IMR-90 (cell line): ENCODE measurements at regions not wholly inside any gene's neighbourhood (a gene's known extent, or its start where the extent isn't known, plus 50 kb on each side); places are given as distances from the start of the nearest gene placed in this dataset.

ENCODE experiments used
- ATAC-seq: fragments of 200-7000 bp; cut with Tn5 transposase; 2 replicates; pipeline ENCODE4 v1.9.1; 2020; ENCODE audit warnings: low read depth, mild to moderate bottlenecking, moderate library complexity
- BruUV-seq: library from RNA; stranded (reverse); fragments of 400-500 nt; replicated peaks from 2 replicates; lab custom pipeline; 2021; lab: Mats Ljungman, UMichigan
- CTCF ChIA-PET: fragments of 300-600 bp; formaldehyde crosslinking; extraction: SDS; loops from one replicate; lab custom pipeline; 2021; ENCODE audit warnings: antibody characterized with exemption; lab: Yijun Ruan, JAX
- POLR2A ChIA-PET: fragments of 300-600 bp; sonication (Branson Sonifier 250); formaldehyde crosslinking; loops from one replicate; lab custom pipeline; 2022; ENCODE audit warnings: antibody characterized with exemption; ENCODE audit not compliant: unreplicated experiment; lab: Charles Lee
- DNase-seq: peaks from one replicate; pipeline ENCODE4 v3.0.0; 2013
- H2AFZ ChIP-seq: replicated peaks from 2 replicates; pipeline ENCODE3; 2013; ENCODE audit warnings: low read length, mild to moderate bottlenecking; ENCODE audit not compliant: poor library complexity
- H2AK5ac ChIP-seq: 2 replicates; pipeline ENCODE4 v1.6.1; 2013; ENCODE audit warnings: low read depth, low read length, inconsistent platforms
- H2AK9ac ChIP-seq: replicated peaks from 2 replicates; pipeline ENCODE3; 2013; ENCODE audit warnings: mild to moderate bottlenecking, low read depth, low read length, moderate library complexity; ENCODE audit not compliant: poor library complexity
- H2BK120ac ChIP-seq: 2 replicates; pipeline ENCODE4 v1.6.1; 2013; ENCODE audit warnings: low read depth, low read length, inconsistent platforms
- H2BK15ac ChIP-seq: 3 replicates; pipeline ENCODE4 v1.6.1; 2013; ENCODE audit warnings: low read depth, low read length, inconsistent platforms
- H2BK20ac ChIP-seq: 2 replicates; pipeline ENCODE4 v1.6.1; 2013; ENCODE audit warnings: low read depth, mild to moderate bottlenecking, inconsistent platforms, low read length, moderate library complexity
- H2BK5ac ChIP-seq: 2 replicates; pipeline ENCODE4 v1.6.1; 2013; ENCODE audit warnings: mild to moderate bottlenecking, low read depth, low read length, inconsistent platforms; ENCODE audit not compliant: poor library complexity, severe bottlenecking
- H3K14ac ChIP-seq: replicated peaks from 2 replicates; pipeline ENCODE4 v1.6.1; 2013; ENCODE audit warnings: low read depth, low read length, inconsistent platforms
- H3K18ac ChIP-seq: 2 replicates; pipeline ENCODE4 v1.6.1; 2013; ENCODE audit warnings: low read depth, low read length, control low read depth
- H3K23ac ChIP-seq: 2 replicates; pipeline ENCODE4 v1.6.1; 2013; ENCODE audit warnings: low read depth, low read length, inconsistent platforms
- H3K27ac ChIP-seq: 2 replicates; pipeline ENCODE4 v1.5.1; 2013; ENCODE audit warnings: mild to moderate bottlenecking, control low read depth, low read length; ENCODE audit not compliant: insufficient read depth
- H3K27me3 ChIP-seq: 2 replicates; pipeline ENCODE4 v1.6.1; 2013; ENCODE audit warnings: low read length; ENCODE audit not compliant: control insufficient read depth, insufficient read depth
- H3K36me3 ChIP-seq: 2 replicates; pipeline ENCODE4 v1.6.1; 2013; ENCODE audit warnings: low read length, mixed read lengths; ENCODE audit not compliant: control insufficient read depth, insufficient read depth
- H3K4ac ChIP-seq: 2 replicates; pipeline ENCODE4 v1.6.1; 2013; ENCODE audit warnings: low read depth, low read length, inconsistent platforms
- H3K4me1 ChIP-seq: 2 replicates; pipeline ENCODE4 v1.6.1; 2013; ENCODE audit warnings: low read length, mixed read lengths; ENCODE audit not compliant: control insufficient read depth, insufficient read depth
- H3K4me2 ChIP-seq: 2 replicates; pipeline ENCODE4 v1.6.1; 2013; ENCODE audit warnings: low read depth, mild to moderate bottlenecking, control low read depth, low read length, moderate library complexity
- H3K4me3 ChIP-seq: 2 replicates; pipeline ENCODE4 v1.5.1; 2013; ENCODE audit warnings: low read depth, mild to moderate bottlenecking, control low read depth, low read length, moderate library complexity; ENCODE audit not compliant: insufficient read depth
- H3K56ac ChIP-seq: 2 replicates; pipeline ENCODE4 v1.6.1; 2013; ENCODE audit warnings: low read length, inconsistent platforms; ENCODE audit not compliant: insufficient read depth; ENCODE audit errors: extremely low read depth
- H3K79me1 ChIP-seq, 2 experiments: 2 replicates each; pipeline ENCODE4 v1.6.1; 2013; ENCODE audit warnings: low read length in 2 of 2, inconsistent platforms in 1 of 2, low read depth in 1 of 2
- H3K9ac ChIP-seq: 2 replicates; pipeline ENCODE4 v1.6.1; 2013; ENCODE audit warnings: low read depth, low read length, control low read depth
- H3K9me1 ChIP-seq: 2 replicates; pipeline ENCODE4 v1.6.1; 2013; ENCODE audit warnings: low read length, inconsistent platforms; ENCODE audit not compliant: insufficient read depth
- H3K9me3 ChIP-seq: 2 replicates; pipeline ENCODE4 v1.6.1; 2013; ENCODE audit warnings: low read length; ENCODE audit not compliant: control insufficient read depth, insufficient read depth
- H4K20me1 ChIP-seq: 2 replicates; pipeline ENCODE4 v1.6.1; 2013; ENCODE audit warnings: low read length, inconsistent platforms; ENCODE audit not compliant: insufficient read depth
- H4K5ac ChIP-seq: 2 replicates; pipeline ENCODE4 v1.6.1; 2013; ENCODE audit warnings: mild to moderate bottlenecking, low read depth, low read length, control low read depth
- H4K8ac ChIP-seq, 2 experiments: 2 replicates each; pipeline ENCODE4 v1.6.1; 2013; ENCODE audit warnings: low read depth in 2 of 2, low read length in 2 of 2, control low read depth in 1 of 2, inconsistent platforms in 1 of 2
- H4K91ac ChIP-seq: 2 replicates; pipeline ENCODE4 v1.6.1; 2013; ENCODE audit warnings: low read depth, low read length, inconsistent platforms; ENCODE audit not compliant: insufficient read depth
- BHLHE40 ChIP-seq: fragments of 150-350 bp; IDR thresholded peaks from 2 replicates; pipeline ENCODE4 v1.6.1; 2016; ENCODE audit warnings: mild to moderate bottlenecking, low read depth, low read length
- CEBPB ChIP-seq: IDR thresholded peaks from 2 replicates; pipeline ENCODE4 v1.6.1; 2012; ENCODE audit warnings: low read depth, low read length, improper control_type of control experiment
- CHD1 ChIP-seq: IDR thresholded peaks from 2 replicates; pipeline ENCODE4 v1.6.1; 2012; ENCODE audit warnings: low read depth, low read length, improper control_type of control experiment
- CTCF ChIP-seq: conservative IDR thresholded peaks from 2 replicates; pipeline ENCODE4 v1.5.1; 2012; ENCODE audit warnings: mild to moderate bottlenecking, low read depth, low read length, improper control_type of control experiment
- FOS ChIP-seq: fragments of 150-350 bp; IDR thresholded peaks from 2 replicates; pipeline ENCODE4 v1.6.1; 2016; ENCODE audit warnings: low read depth, low read length
- MAFK ChIP-seq: IDR thresholded peaks from 2 replicates; pipeline ENCODE4 v1.6.1; 2012; ENCODE audit warnings: low read depth, low read length, improper control_type of control experiment
- MAZ ChIP-seq: IDR thresholded peaks from 2 replicates; pipeline ENCODE4 v1.6.1; 2012; ENCODE audit warnings: low read depth, mild to moderate bottlenecking, low read length, improper control_type of control experiment, moderate library complexity, borderline replicate concordance
- MXI1 ChIP-seq: IDR thresholded peaks from 2 replicates; pipeline ENCODE4 v1.6.1; 2012; ENCODE audit warnings: low read depth, mild to moderate bottlenecking, low read length, moderate library complexity, borderline replicate concordance
- NFE2L2 ChIP-seq: fragments of 150-350 bp; IDR thresholded peaks from 2 replicates; pipeline ENCODE4 v1.6.1; 2016; ENCODE audit warnings: low read depth, mild to moderate bottlenecking, low read length
- POLR2A ChIP-seq: IDR thresholded peaks from 2 replicates; pipeline ENCODE4 v1.6.1; 2012; ENCODE audit warnings: mild to moderate bottlenecking, low read depth, low read length
- RAD21 ChIP-seq: IDR thresholded peaks from 2 replicates; pipeline ENCODE4 v1.6.1; 2012; ENCODE audit warnings: low read length, improper control_type of control experiment
- RCOR1 ChIP-seq: IDR thresholded peaks from 2 replicates; pipeline ENCODE4 v1.6.1; 2012; ENCODE audit warnings: mild to moderate bottlenecking, low read length, improper control_type of control experiment; ENCODE audit not compliant: insufficient replicate concordance
- RFX5 ChIP-seq: IDR thresholded peaks from 2 replicates; pipeline ENCODE4 v1.8.0; 2012; ENCODE audit warnings: low read depth, mild to moderate bottlenecking, low read length, moderate library complexity
- SMC3 ChIP-seq: fragments of 150-350 bp; IDR thresholded peaks from 2 replicates; pipeline ENCODE4 v1.6.1; 2016; ENCODE audit warnings: low read depth, mild to moderate bottlenecking, antibody characterized with exemption, low read length, moderate library complexity
- WGBS, 2 experiments: methylation state at CpG; one replicate each; pipeline versions ENCODE4 v1.1.5 to v1.1.7; 2013; ENCODE audit warnings: missing lambda C conversion rate in 2 of 2; ENCODE audit not compliant: insufficient read length in 1 of 2; ENCODE audit errors: extremely low coverage in 2 of 2; 5-methylcytosine and 5-hydroxymethylcytosine counted together
- dilution Hi-C: fragments of 300-500 bp; cut with HindIII; formaldehyde crosslinking; loops from one replicate; pipeline ENCODE4 v1.14.3; 2018; ENCODE audit warnings: low sequenced_read_pairs; ENCODE audit not compliant: unreplicated experiment
- in situ Hi-C: fragments of 300-500 bp; cut with MboI; formaldehyde crosslinking; loops from 3 replicates; pipeline ENCODE4 v1.14.3; 2019; ENCODE audit warnings: low sequenced_read_pairs, inconsistent platforms, mixed read lengths
- intact Hi-C: fragments of 100-400 bp; cut with micrococcal nuclease; formaldehyde crosslinking; loops from 2 replicates; pipeline ENCODE4 v1.10.0; 2022

GRCh38 chr2:234627308-234627707, 130.4 kb upstream of the ARL4C start:
- no peak overlapping the region for H2BK5ac ChIP-seq
- H3K4me3 ChIP-seq: no peak overlapping the region
- no CpG with 5 or more reads among the region's 2 CpGs for WGBS, 2 experiments

More at GRCh38 chr2:234627308-234627707, 130.4 kb upstream of the ARL4C start:
- H3K9ac ChIP-seq: no peak overlapping the region
- no peak overlapping the region for H3K4ac ChIP-seq
- H3K14ac ChIP-seq: no peak overlapping the region
- no peak overlapping the region for H3K56ac ChIP-seq
- H2BK15ac ChIP-seq: no peak overlapping the region
- no peak overlapping the region for H4K8ac ChIP-seq
- H3K9me3 ChIP-seq: no peaks in the 10 kb centered on the region; the same call in 1 of the 2 replicates
- POLR2A ChIA-PET: no interaction called here
- no peak overlapping the region for H3K27ac ChIP-seq
- no peak overlapping the region for H2AK9ac ChIP-seq
- H3K79me1 ChIP-seq: 0 out of 4 replicates have a peak, but pooled peaks cover 0 to 6% of the 10 kb centered on the region in 2 experiments
- intact Hi-C loops (no loop called here), in situ Hi-C loops (no loop called here), dilution Hi-C loops (no loop called here)
- H3K36me3 ChIP-seq: no peaks in the 10 kb centered on the region
- H2BK20ac ChIP-seq: no peak overlapping the region; the same call in 1 of the 2 replicates
- H4K91ac ChIP-seq: no peak overlapping the region
- no peaks in the 10 kb centered on the region for H4K20me1 ChIP-seq
- no peaks in the 10 kb centered on the region for H3K27me3 ChIP-seq
- H2BK120ac ChIP-seq: no peak overlapping the region; the same call in 1 of the 2 replicates
- H3K4me2 ChIP-seq: no peak overlapping the region
- no peak overlapping the region for H4K5ac ChIP-seq
- H3K4me1 ChIP-seq: peaks cover 25% of the 10 kb centered on the region
- no peak for ATAC-seq
- no TSS peak for BruUV-seq
- H3K9me1 ChIP-seq: peaks cover 12% of the 10 kb centered on the region
- no peak overlapping the region for H3K23ac ChIP-seq
- H3K18ac ChIP-seq: no peak overlapping the region
- TF ChIP-seq BHLHE40 (no peak), FOS (no peak), RCOR1 (no peak), MAZ (no peak), NFE2L2 (no peak), SMC3 (no peak), MAFK (no peak), POLR2A (no peak), CTCF (no peak), RFX5 (no peak), CEBPB (no peak), RAD21 (no peak), MXI1 (no peak), CHD1 (no peak)
- no peak for DNase-seq
- CTCF ChIA-PET: interaction anchor here (0.6 kb wide), 1 partner anchor 16 kb away, joined by 3 read pairs; no protein-coding TSS in a partner anchor
- no peak overlapping the region for H2AFZ ChIP-seq
- no peak overlapping the region for H2AK5ac ChIP-seq
